ENCODE measurements at regions not wholly inside any gene's neighbourhood (a gene's known extent, or its start where the extent isn't known, plus 50 kb on each side); places are given as distances from the start of the nearest gene placed in this dataset.

- TF ChIP-seq USF1 (IDR thresholded peaks at IDR 0.05) (no peak), TEAD4 (IDR thresholded peaks at IDR 0.05) (no peak), EGR1 (IDR thresholded peaks at IDR 0.05) (no peak), CREB1 (IDR thresholded peaks at IDR 0.05; ENCODE audit: low read depth) (no peak)
Measured at GRCh38 chr3:28986922-28987321, 293.9 kb upstream of the RBMS3 start.

GRCh38 chr3:28989646-28990089 is 291.2 kb upstream of the RBMS3 start:
- TF ChIP-seq EGR1 (IDR thresholded peaks at IDR 0.05), result no peak
- no peak for TF ChIP-seq ZBTB7A (IDR thresholded peaks at IDR 0.05; ENCODE audit: low read depth)
- TF ChIP-seq YY1 (IDR thresholded peaks at IDR 0.05; ENCODE audit: low read depth), result no peak
- no peak for TF ChIP-seq TAF1 (IDR thresholded peaks at IDR 0.05; ENCODE audit: low read depth)
- no peak for TF ChIP-seq CREB1 (IDR thresholded peaks at IDR 0.05; ENCODE audit: low read depth)
- no peak for TF ChIP-seq NFIC (IDR thresholded peaks at IDR 0.05)
- TF ChIP-seq CEBPB (IDR thresholded peaks at IDR 0.05), result no peak
- no peak for TF ChIP-seq TEAD4 (IDR thresholded peaks at IDR 0.05)
- TF ChIP-seq EP300 (IDR thresholded peaks at IDR 0.05; ENCODE audit: borderline replicate concordance), result no peak
- no peak for TF ChIP-seq FOXM1 (IDR thresholded peaks at IDR 0.05; ENCODE audit: borderline replicate concordance, low read depth)
- TF ChIP-seq REST (IDR thresholded peaks at IDR 0.05; ENCODE audit: low read depth), result no peak
- no peak for TF ChIP-seq TCF12 (IDR thresholded peaks at IDR 0.05; ENCODE audit: low read depth)
- no peak for TF ChIP-seq MAX (IDR thresholded peaks at IDR 0.05)
- no peak for TF ChIP-seq RAD21 (IDR thresholded peaks at IDR 0.05; ENCODE audit: low read depth)
- TF ChIP-seq USF1 (IDR thresholded peaks at IDR 0.05), result no peak

- TF ChIP-seq CREB1 (IDR thresholded peaks at IDR 0.05; ENCODE audit: low read depth) (no peak), RAD21 (IDR thresholded peaks at IDR 0.05; ENCODE audit: low read depth) (no peak), TEAD4 (IDR thresholded peaks at IDR 0.05) (no peak), FOXM1 (IDR thresholded peaks at IDR 0.05; ENCODE audit: borderline replicate concordance, low read depth) (no peak)
Measured at GRCh38 chr3:28994161-28994905, 286.5 kb upstream of the RBMS3 start.

- TF ChIP-seq NFIC (IDR thresholded peaks at IDR 0.05) (no peak), CEBPB (IDR thresholded peaks at IDR 0.05) (no peak), RAD21 (IDR thresholded peaks at IDR 0.05; ENCODE audit: low read depth) (no peak), MAX (IDR thresholded peaks at IDR 0.05) (no peak), TCF12 (IDR thresholded peaks at IDR 0.05; ENCODE audit: low read depth) (no peak), FOXM1 (IDR thresholded peaks at IDR 0.05; ENCODE audit: borderline replicate concordance, low read depth) (no peak), EP300 (IDR thresholded peaks at IDR 0.05; ENCODE audit: borderline replicate concordance) (no peak), EGR1 (IDR thresholded peaks at IDR 0.05) (no peak), YY1 (IDR thresholded peaks at IDR 0.05; ENCODE audit: low read depth) (no peak), REST (IDR thresholded peaks at IDR 0.05; ENCODE audit: low read depth) (no peak), TAF1 (IDR thresholded peaks at IDR 0.05; ENCODE audit: low read depth) (no peak), USF1 (IDR thresholded peaks at IDR 0.05) (no peak), ZBTB7A (IDR thresholded peaks at IDR 0.05; ENCODE audit: low read depth) (no peak), TEAD4 (IDR thresholded peaks at IDR 0.05) (no peak), CREB1 (IDR thresholded peaks at IDR 0.05; ENCODE audit: low read depth) (no peak)
Measured at GRCh38 chr3:29004885-29005599, 275.8 kb upstream of the RBMS3 start.

GRCh38 chr3:29005862-29006261 is 275.0 kb upstream of the RBMS3 start:
- TF ChIP-seq NFIC (IDR thresholded peaks at IDR 0.05) (no peak), RAD21 (IDR thresholded peaks at IDR 0.05; ENCODE audit: low read depth) (no peak), CEBPB (IDR thresholded peaks at IDR 0.05) (no peak), YY1 (IDR thresholded peaks at IDR 0.05; ENCODE audit: low read depth) (no peak), EP300 (IDR thresholded peaks at IDR 0.05; ENCODE audit: borderline replicate concordance) (no peak), TCF12 (IDR thresholded peaks at IDR 0.05; ENCODE audit: low read depth) (no peak), USF1 (IDR thresholded peaks at IDR 0.05) (no peak), EGR1 (IDR thresholded peaks at IDR 0.05) (no peak), CREB1 (IDR thresholded peaks at IDR 0.05; ENCODE audit: low read depth) (no peak), TAF1 (IDR thresholded peaks at IDR 0.05; ENCODE audit: low read depth) (no peak), FOXM1 (IDR thresholded peaks at IDR 0.05; ENCODE audit: borderline replicate concordance, low read depth) (no peak), MAX (IDR thresholded peaks at IDR 0.05) (no peak), ZBTB7A (IDR thresholded peaks at IDR 0.05; ENCODE audit: low read depth) (no peak), TEAD4 (IDR thresholded peaks at IDR 0.05) (no peak), REST (IDR thresholded peaks at IDR 0.05; ENCODE audit: low read depth) (no peak)
